HepG2 (cell line): ENCODE measurements at regions not wholly inside any gene's neighbourhood (a gene's known extent, or its start where the extent isn't known, plus 50 kb on each side); places are given as distances from the start of the nearest gene placed in this dataset.

Source experiments
- ATAC-seq: fragments of 200-7000 bp; cut with Tn5 transposase; 3 replicates; pipeline ENCODE4 v1.9.1; 2020; ENCODE audit warnings: mild to moderate bottlenecking, moderate library complexity
- BruUV-seq: library from RNA; stranded (reverse); fragments of 400-500 nt; replicated peaks from 2 replicates; lab custom pipeline; 2021; lab: Mats Ljungman, UMichigan
- CTCF ChIA-PET: fragments of 300-600 bp; formaldehyde crosslinking; extraction: SDS; loops from one replicate; lab custom pipeline; 2021; ENCODE audit warnings: low total read pairs, inconsistent platforms, low intra/inter-chr PET ratio; lab: Yijun Ruan, JAX
- POLR2A ChIA-PET: fragments of 350-600 bp; sonication (Branson Sonifier 250); formaldehyde crosslinking; loops from one replicate; lab custom pipeline; 2020; ENCODE audit warnings: antibody characterized with exemption, inconsistent platforms; lab: Yijun Ruan, JAX
- DNase-seq: peaks from one replicate; pipeline ENCODE4 v3.0.0-alpha.2; 2015; ENCODE audit warnings: low spot score
- FAIRE-seq: peaks from 3 replicates; lab custom pipeline; 2011; peaks lifted over from hg19 to GRCh38; lab: Jason Lieb, UNC
- H2AFZ ChIP-seq: one replicate; pipeline ENCODE4 v1.6.1; 2011; ENCODE audit warnings: low read length, inconsistent platforms
- H3K27ac ChIP-seq: fragments of 300-600 bp; 3 replicates; pipeline ENCODE4 v1.8.0; 2011; ENCODE audit warnings: mixed run types, mild to moderate bottlenecking, mixed read lengths, low read length, inconsistent platforms; ENCODE audit not compliant: insufficient read depth; ENCODE audit errors: extremely low read length
- H3K27me3 ChIP-seq, 2 experiments: fragments of 200-600 bp in 1 of 2; 2 replicates in 1 of 2; 3 replicates in 1 of 2; pipeline versions ENCODE4 v1.6.0 to v1.8.0; 2011; ENCODE audit warnings: low read length in 2 of 2, mild to moderate bottlenecking in 2 of 2, moderate library complexity in 2 of 2, inconsistent platforms in 1 of 2; ENCODE audit not compliant: insufficient read depth in 2 of 2, control insufficient read depth in 1 of 2
- H3K36me3 ChIP-seq, 2 experiments: fragments of 200-600 bp in 1 of 2; replicated peaks in 1 of 2; 2 replicates in 1 of 2; 3 replicates in 1 of 2; pipeline versions ENCODE4 v1.5.1 to v1.8.0; 2011; ENCODE audit warnings: low read length in 2 of 2, inconsistent platforms in 1 of 2; ENCODE audit not compliant: insufficient read depth in 2 of 2, control insufficient read depth in 1 of 2
- H3K4me1 ChIP-seq: 2 replicates; pipeline ENCODE4 v1.5.1; 2012; ENCODE audit warnings: low read length, inconsistent platforms; ENCODE audit not compliant: insufficient read depth
- H3K4me2 ChIP-seq: 2 replicates; pipeline ENCODE4 v1.6.0; 2011; ENCODE audit warnings: low read depth, low read length, inconsistent platforms
- H3K4me3 ChIP-seq, 3 experiments: fragments of 200-600 bp in 1 of 3; sonication (generic), shearing (Covaris generic) in 1 of 3; replicated peaks in 1 of 3; 2 replicates each; pipeline ENCODE4 v1.5.1; 2011 to 2016; ENCODE audit warnings: low read length in 3 of 3, inconsistent platforms in 2 of 3, low read depth in 2 of 3, mild to moderate bottlenecking in 2 of 3, control low read depth in 1 of 3, mixed read lengths in 1 of 3; ENCODE audit not compliant: insufficient read depth in 1 of 3
- H3K79me2 ChIP-seq: one replicate; pipeline ENCODE4 v1.6.1; 2011; ENCODE audit warnings: low read length, inconsistent platforms; ENCODE audit not compliant: insufficient read depth
- H3K9ac ChIP-seq: 2 replicates; pipeline ENCODE4 v1.6.0; 2011; ENCODE audit warnings: mild to moderate bottlenecking, low read depth, low read length, inconsistent platforms; ENCODE audit not compliant: insufficient read depth
- H3K9me3 ChIP-seq: 2 replicates; pipeline ENCODE4 v1.5.1; 2012; ENCODE audit warnings: mild to moderate bottlenecking, low read length
- H4K20me1 ChIP-seq: 2 replicates; pipeline ENCODE4 v1.6.0; 2011; ENCODE audit warnings: inconsistent platforms, mild to moderate bottlenecking, low read length, moderate library complexity; ENCODE audit not compliant: insufficient read depth
- ATF4 ChIP-seq, 2 experiments: fragments of 450-650 bp in 1 of 2; sonication (generic) in 1 of 2; formaldehyde crosslinking; IDR thresholded peaks; 2 replicates each; pipeline versions ENCODE4 v1.5.0 to v1.8.0; 2020 to 2022; ENCODE audit warnings: mild to moderate bottlenecking in 1 of 2, missing genetic modification reagents in 1 of 2
- CBX2 ChIP-seq, 2 experiments: fragments of 200-600 bp in 1 of 2; sonication (generic); formaldehyde crosslinking in 1 of 2; IDR thresholded peaks; 2 replicates each; pipeline versions ENCODE4 v1.7.0 to v1.8.1; 2018 to 2022; ENCODE audit warnings: low read depth in 2 of 2, low read length in 1 of 2, mild to moderate bottlenecking in 1 of 2, missing genetic modification reagents in 1 of 2
- GLI4 ChIP-seq: sonication (generic); formaldehyde crosslinking; IDR thresholded peaks from 2 replicates; pipeline ENCODE4 v1.5.1; 2020; ENCODE audit warnings: missing genetic modification reagents, mild to moderate bottlenecking, moderate library complexity, borderline replicate concordance
- HNF4A ChIP-seq: sonication (generic); formaldehyde crosslinking; IDR thresholded peaks from 2 replicates; pipeline ENCODE4 v1.4.0; 2020; ENCODE audit warnings: missing genetic modification reagents
- SRF ChIP-seq: IDR thresholded peaks from 2 replicates; pipeline ENCODE4 v1.6.1; 2011; ENCODE audit warnings: mild to moderate bottlenecking, low read depth, low read length, moderate library complexity
- THAP8 ChIP-seq: sonication (generic); formaldehyde crosslinking; IDR thresholded peaks from 2 replicates; pipeline ENCODE4 v1.5.1; 2020; ENCODE audit warnings: missing genetic modification reagents, mild to moderate bottlenecking, borderline replicate concordance
- ZC3H4 ChIP-seq: sonication (generic); formaldehyde crosslinking; IDR thresholded peaks from 2 replicates; pipeline ENCODE4 v1.4.0; 2020; ENCODE audit warnings: missing genetic modification reagents, borderline replicate concordance
- ZNF260 ChIP-seq: sonication (generic); formaldehyde crosslinking; IDR thresholded peaks from 2 replicates; pipeline ENCODE4 v1.4.0; 2020; ENCODE audit warnings: missing genetic modification reagents, low read depth, mild to moderate bottlenecking, borderline replicate concordance
- ZNF350 ChIP-seq: sonication (generic); formaldehyde crosslinking; IDR thresholded peaks from 2 replicates; pipeline ENCODE4 v1.4.0; 2020; ENCODE audit warnings: mild to moderate bottlenecking, low read depth, missing genetic modification reagents, borderline replicate concordance
- ZNF557 ChIP-seq: sonication (generic); formaldehyde crosslinking; IDR thresholded peaks from 2 replicates; pipeline ENCODE4 v1.4.0; 2020; ENCODE audit warnings: missing genetic modification reagents
- ZNF558 ChIP-seq: sonication (generic); formaldehyde crosslinking; IDR thresholded peaks from 2 replicates; pipeline ENCODE4 v1.9.0; 2022; ENCODE audit warnings: mild to moderate bottlenecking, missing genetic modification reagents, borderline replicate concordance
- ZNF687 ChIP-seq: sonication (generic); formaldehyde crosslinking; IDR thresholded peaks from 2 replicates; pipeline ENCODE4 v1.5.1; 2020; ENCODE audit warnings: mild to moderate bottlenecking, missing genetic modification reagents, moderate library complexity
- ZNF879 ChIP-seq: sonication (generic); formaldehyde crosslinking; IDR thresholded peaks from 2 replicates; pipeline ENCODE4 v1.8.1; 2023; ENCODE audit warnings: missing genetic modification reagents
- WGBS: methylation state at CpG from one replicate; pipeline ENCODE4 v1.1.6; 2017; ENCODE audit warnings: low lambda C conversion rate; 5-methylcytosine and 5-hydroxymethylcytosine counted together
- in situ Hi-C: cut with HindIII; loops from 2 replicates; pipeline ENCODE4 v1.10.0; 2017; ENCODE audit warnings: low pct_unique_long_range_greater_than_20kb; ENCODE audit not compliant: extremely low pct_ligation_motif_present
- intact Hi-C: fragments of 100-400 bp; cut with micrococcal nuclease; formaldehyde crosslinking; loops from one replicate; pipeline ENCODE4 v1.10.0; 2022; ENCODE audit not compliant: unreplicated experiment
- TF ChIP-seq, protein P1 (sequence below): sonication (generic); formaldehyde crosslinking; IDR thresholded peaks from 2 replicates; pipeline ENCODE4 v1.5.0; 2020; ENCODE audit warnings: missing genetic modification reagents, mild to moderate bottlenecking, borderline replicate concordance
- TF ChIP-seq, protein P2 (sequence below): sonication (generic); formaldehyde crosslinking; IDR thresholded peaks from 2 replicates; pipeline ENCODE4 v1.5.1; 2020; ENCODE audit warnings: mild to moderate bottlenecking, missing genetic modification reagents, moderate library complexity

DNA sequence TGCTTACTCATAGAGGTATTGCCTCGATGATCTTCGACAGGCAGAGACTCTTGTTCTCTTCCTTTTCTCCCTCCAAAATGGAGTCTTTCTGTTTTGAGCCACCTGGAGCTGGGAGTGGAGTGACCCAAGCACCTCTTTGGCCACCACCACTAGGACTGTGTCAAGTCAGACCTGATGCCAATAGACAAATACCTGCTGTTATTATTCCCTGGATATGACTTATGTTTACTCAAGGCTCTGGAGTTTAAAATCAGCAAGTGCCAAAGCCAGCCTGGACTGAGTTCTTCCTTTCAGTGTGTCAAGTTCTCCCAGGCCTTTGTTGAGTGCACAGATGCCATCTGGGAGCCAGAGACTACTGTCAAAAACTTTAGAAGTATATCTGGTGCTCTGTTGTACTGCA is 130.2 kb upstream of the SLC6A14 start (continued):
- no peak for TF ChIP-seq ZNF879 (CRISPR knock-in tag)
- no peak for TF ChIP-seq ATF4 (CRISPR knock-in tag; IDR thresholded peaks at IDR 0.05)
- no peak for TF ChIP-seq SRF
- no peak for TF ChIP-seq ZNF687 (CRISPR knock-in tag)
- TF ChIP-seq GLI4 (CRISPR knock-in tag), result no peak
- no peak for TF ChIP-seq HNF4A (CRISPR knock-in tag)
- no peak for TF ChIP-seq ZNF558 (CRISPR knock-in tag)

DNA sequence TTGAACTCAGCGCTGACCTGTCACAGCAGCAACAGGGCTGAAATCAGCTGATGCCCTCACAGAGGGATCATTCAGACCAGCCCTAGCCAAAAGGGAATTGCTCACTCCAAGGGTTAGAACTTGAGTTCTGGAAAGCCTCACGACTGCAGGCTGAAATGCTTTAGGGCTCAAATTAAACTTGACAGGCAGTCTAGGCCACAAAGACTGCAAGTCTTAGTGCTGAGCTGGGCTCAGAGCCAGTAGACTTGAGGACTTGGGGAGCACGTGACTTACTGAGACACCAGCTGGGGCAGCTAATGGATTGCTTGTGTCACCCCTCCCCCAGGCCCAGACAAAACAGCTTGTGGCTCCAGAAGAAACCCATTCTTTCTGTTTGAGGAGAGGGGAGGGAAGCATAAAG is 119.0 kb upstream of the SLC6A14 start:
- Histone ChIP-seq H3K9ac (no peak overlapping the region), H3K4me2 (no peak overlapping the region), H3K4me1 (no peaks in the 10 kb centered on the region), H3K9me3 (no peaks in the 10 kb centered on the region), H3K79me2 (no peaks in the 10 kb centered on the region), H3K27me3 (no peaks in the 10 kb centered on the region), H2AFZ (no peak overlapping the region), H4K20me1 (no peaks in the 10 kb centered on the region), H3K4me3 (no peak overlapping the region), H3K36me3 (no peaks in the 10 kb centered on the region), H3K27ac (no peak overlapping the region)
- TF ChIP-seq ZC3H4 (CRISPR knock-in tag), result no peak
- TF ChIP-seq ZNF350, result no peak
- no peak for TF ChIP-seq ZNF557 (CRISPR knock-in tag)
- no peak for TF ChIP-seq ZNF260 (CRISPR knock-in tag)
- TF ChIP-seq, protein P1, sequence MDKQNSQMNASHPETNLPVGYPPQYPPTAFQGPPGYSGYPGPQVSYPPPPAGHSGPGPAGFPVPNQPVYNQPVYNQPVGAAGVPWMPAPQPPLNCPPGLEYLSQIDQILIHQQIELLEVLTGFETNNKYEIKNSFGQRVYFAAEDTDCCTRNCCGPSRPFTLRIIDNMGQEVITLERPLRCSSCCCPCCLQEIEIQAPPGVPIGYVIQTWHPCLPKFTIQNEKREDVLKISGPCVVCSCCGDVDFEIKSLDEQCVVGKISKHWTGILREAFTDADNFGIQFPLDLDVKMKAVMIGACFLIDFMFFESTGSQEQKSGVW (CRISPR knock-in tag), result no peak
- TF ChIP-seq, protein P2, sequence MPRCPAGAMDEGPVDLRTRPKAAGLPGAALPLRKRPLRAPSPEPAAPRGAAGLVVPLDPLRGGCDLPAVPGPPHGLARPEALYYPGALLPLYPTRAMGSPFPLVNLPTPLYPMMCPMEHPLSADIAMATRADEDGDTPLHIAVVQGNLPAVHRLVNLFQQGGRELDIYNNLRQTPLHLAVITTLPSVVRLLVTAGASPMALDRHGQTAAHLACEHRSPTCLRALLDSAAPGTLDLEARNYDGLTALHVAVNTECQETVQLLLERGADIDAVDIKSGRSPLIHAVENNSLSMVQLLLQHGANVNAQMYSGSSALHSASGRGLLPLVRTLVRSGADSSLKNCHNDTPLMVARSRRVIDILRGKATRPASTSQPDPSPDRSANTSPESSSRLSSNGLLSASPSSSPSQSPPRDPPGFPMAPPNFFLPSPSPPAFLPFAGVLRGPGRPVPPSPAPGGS (CRISPR knock-in tag), result no peak
- no peak for TF ChIP-seq THAP8 (CRISPR knock-in tag)
- TF ChIP-seq CBX2 (IDR thresholded peaks at IDR 0.05; ENCODE audit: low read depth, low read length), result no peak
- no peak for TF ChIP-seq CBX2 (CRISPR knock-in tag; IDR thresholded peaks at IDR 0.05; ENCODE audit: low read depth)
- CTCF ChIA-PET, result no interaction called here
- ATAC-seq (no peak), DNase-seq (no peak), FAIRE-seq (no peak)
- intact Hi-C loops, result no loop called here
- BruUV-seq, result no TSS peak
- POLR2A ChIA-PET, result no interaction called here
- in situ Hi-C loops, result no loop called here
- no CpG with 5 or more reads among the region's 3 CpGs for WGBS
